ENCODE measurements at regions not wholly inside any gene's neighbourhood (a gene's known extent, or its start where the extent isn't known, plus 50 kb on each side); places are given as distances from the start of the nearest gene placed in this dataset.

GRCh38 chr2:13195270-13195669 lies 478.5 kb downstream of the TRIB2 start:
- POLR2A ChIA-PET = no interaction called here
- H3K36me3 Mint-ChIP-seq = no peaks in the 10 kb centered on the region
- H3K4me3 Mint-ChIP-seq = no peak overlapping the region
- no peaks in the 10 kb centered on the region for H3K9me3 Mint-ChIP-seq
- CTCF ChIA-PET = no interaction called here
- H3K27ac Mint-ChIP-seq = no peak overlapping the region
- ATAC-seq (no peak), DNase-seq (ENCODE audit: low spot score) (no peak)
- H3K27me3 Mint-ChIP-seq (ENCODE audit: low read depth) = no peaks in the 10 kb centered on the region
- TF ChIP-seq E2F5 (CRISPR knock-in tag; IDR thresholded peaks at IDR 0.05) (no peak), OVOL2 (CRISPR knock-in tag; IDR thresholded peaks at IDR 0.05; ENCODE audit: borderline replicate concordance) (no peak)
- peaks cover 4% of the 10 kb centered on the region; the same call in 1 of the 2 replicates for H3K4me1 Mint-ChIP-seq

- POLR2A ChIA-PET = no interaction called here
- no peaks in the 10 kb centered on the region for H3K27me3 Mint-ChIP-seq (ENCODE audit: low read depth)
- H3K9me3 Mint-ChIP-seq = no peaks in the 10 kb centered on the region
- DNase-seq (ENCODE audit: low spot score) (no peak), ATAC-seq (no peak)
- H3K27ac Mint-ChIP-seq = no peak overlapping the region
- CTCF ChIA-PET = interaction anchor here (0.8 kb wide), 1 partner anchor 47 kb away, joined by 3 read pairs; no protein-coding TSS in a partner anchor
- no peaks in the 10 kb centered on the region for H3K4me1 Mint-ChIP-seq
- no peak overlapping the region for H3K4me3 Mint-ChIP-seq
- no peaks in the 10 kb centered on the region for H3K36me3 Mint-ChIP-seq
- TF ChIP-seq MXD4 (CRISPR knock-in tag; IDR thresholded peaks at IDR 0.05; ENCODE audit: borderline replicate concordance) (no peak), OVOL2 (CRISPR knock-in tag; IDR thresholded peaks at IDR 0.05; ENCODE audit: borderline replicate concordance) (no peak), ARID4B (CRISPR knock-in tag; IDR thresholded peaks at IDR 0.05; ENCODE audit: borderline replicate concordance) (no peak), ZNF425 (CRISPR knock-in tag; conservative IDR thresholded peaks at IDR 0.05) (no peak), ATF1 (CRISPR knock-in tag; IDR thresholded peaks at IDR 0.05) (no peak), NR1H2 (CRISPR knock-in tag; IDR thresholded peaks at IDR 0.05) (no peak), ZNF532 (CRISPR knock-in tag; IDR thresholded peaks at IDR 0.05; ENCODE audit: borderline replicate concordance) (no peak), ATF2 (CRISPR knock-in tag; IDR thresholded peaks at IDR 0.05; ENCODE audit: borderline replicate concordance, low read depth) (no peak), ESRRA (CRISPR knock-in tag; IDR thresholded peaks at IDR 0.05; ENCODE audit: borderline replicate concordance) (no peak), GABPB1 (CRISPR knock-in tag; IDR thresholded peaks at IDR 0.05) (no peak), RORB (CRISPR knock-in tag; IDR thresholded peaks at IDR 0.05) (no peak), ZNF121 (CRISPR knock-in tag; IDR thresholded peaks at IDR 0.05) (no peak), SOX15 (CRISPR knock-in tag; IDR thresholded peaks at IDR 0.05) (no peak), ZNF263 (CRISPR knock-in tag; IDR thresholded peaks at IDR 0.05; ENCODE audit: low read depth) (no peak), CREM (CRISPR knock-in tag; IDR thresholded peaks at IDR 0.05) (no peak), AFF4 (CRISPR knock-in tag; IDR thresholded peaks at IDR 0.05; ENCODE audit: borderline replicate concordance) (no peak), TP53 (CRISPR knock-in tag; IDR thresholded peaks at IDR 0.05) (no peak), ZNF671 (CRISPR knock-in tag; IDR thresholded peaks at IDR 0.05) (no peak)
Observed at GRCh38 chr2:13197248-13197647, 480.5 kb downstream of the TRIB2 start.

Data from WTC11 (cell line).